OCI-LY1 (cell line): ENCODE measurements at regions not wholly inside any gene's neighbourhood (a gene's known extent, or its start where the extent isn't known, plus 50 kb on each side); places are given as distances from the start of the nearest gene placed in this dataset.

Experiments
- CTCF ChIP-seq: fragments of 200-600 bp; sonication (generic), shearing (Covaris generic); IDR thresholded peaks from 2 replicates; pipeline ENCODE4 v1.5.1; 2017; ENCODE audit warnings: mild to moderate bottlenecking, antibody characterized with exemption, low read length, moderate library complexity, mixed read lengths
- EZH2 ChIP-seq: fragments of 200-600 bp; sonication (generic), shearing (Covaris generic); IDR thresholded peaks from 2 replicates; pipeline ENCODE4 v1.8.0; 2017; ENCODE audit warnings: borderline replicate concordance, mixed run types, mild to moderate bottlenecking, antibody characterized with exemption, low read length, moderate library complexity, mixed read lengths

GRCh38 chr1:30599721-30600120 is 123.7 kb downstream of the MATN1 start:
- TF ChIP-seq CTCF (no peak), EZH2 (no peak)
